GM12878 (cell line): ENCODE measurements at regions not wholly inside any gene's neighbourhood (a gene's known extent, or its start where the extent isn't known, plus 50 kb on each side); places are given as distances from the start of the nearest gene placed in this dataset.

Experiments used
- ATAC-seq: fragments of 200-7000 bp; cut with Tn5 transposase; 3 replicates; pipeline ENCODE4 v1.9.1; 2020; ENCODE audit warnings: mild to moderate bottlenecking, moderate library complexity
- BruUV-seq: library from RNA; stranded (reverse); fragments of 400-500 nt; replicated peaks from 2 replicates; lab custom pipeline; 2021; lab: Mats Ljungman, UMichigan
- CTCF ChIA-PET: fragments of 300-600 bp; sonication (Branson Sonifier 250); formaldehyde crosslinking; extraction: SDS; loops from one replicate; lab custom pipeline; 2021; ENCODE audit warnings: inconsistent platforms; lab: Yijun Ruan, JAX
- POLR2A ChIA-PET: fragments of 350-600 bp; formaldehyde crosslinking; extraction: SDS; loops from one replicate; lab custom pipeline; 2021; ENCODE audit warnings: inconsistent platforms; lab: Charles Lee
- RAD21 ChIA-PET: fragments of 300-600 bp; sonication (Branson Sonifier 250); formaldehyde crosslinking; loops from one replicate; lab custom pipeline; 2023; ENCODE audit warnings: antibody characterized with exemption; ENCODE audit not compliant: unreplicated experiment; lab: Charles Lee
- SMC1A ChIA-PET: fragments of 300-600 bp; sonication (Branson Sonifier 250); formaldehyde crosslinking; loops from one replicate; lab custom pipeline; 2023; ENCODE audit not compliant: unreplicated experiment, uncharacterized antibody; lab: Charles Lee
- DNase-seq: peaks from one replicate; pipeline ENCODE4 v3.0.0-alpha.2; 2011; ENCODE audit warnings: low read depth, low spot score
- FAIRE-seq: peaks from 3 replicates; lab custom pipeline; 2011; peaks lifted over from hg19 to GRCh38; lab: Jason Lieb, UNC
- H2AFZ ChIP-seq: 2 replicates; pipeline ENCODE4 v1.6.0; 2011; ENCODE audit warnings: low read depth, low read length, control low read depth; ENCODE audit not compliant: control insufficient read depth
- H3K27ac ChIP-seq: 2 replicates; pipeline ENCODE4 v1.5.1; 2011; ENCODE audit warnings: control low read depth; ENCODE audit not compliant: control insufficient read depth, insufficient read depth
- H3K27me3 ChIP-seq, 2 experiments: replicated peaks in 1 of 2; 2 replicates each; pipeline versions ENCODE4 v1.6.0 to v1.6.1; 2011; ENCODE audit warnings: low read length in 1 of 2; ENCODE audit not compliant: control insufficient read depth in 2 of 2, insufficient read depth in 2 of 2
- H3K36me3 ChIP-seq, 2 experiments: 2 replicates each; pipeline ENCODE4 v1.5.1; 2011; ENCODE audit warnings: low read length in 1 of 2; ENCODE audit not compliant: control insufficient read depth in 2 of 2, insufficient read depth in 2 of 2
- H3K4me1 ChIP-seq: 2 replicates; pipeline ENCODE4 v1.6.1; 2011; ENCODE audit warnings: mild to moderate bottlenecking, low read length, moderate library complexity, mixed read lengths; ENCODE audit not compliant: control insufficient read depth, insufficient read depth
- H3K4me2 ChIP-seq: 2 replicates; pipeline ENCODE4 v1.6.0; 2011; ENCODE audit warnings: control low read depth; ENCODE audit not compliant: control insufficient read depth, insufficient read depth
- H3K4me3 ChIP-seq: fragments of 200-600 bp; sonication (generic); 2 replicates; pipeline ENCODE4 v1.5.1; 2016
- H3K79me2 ChIP-seq: 2 replicates; pipeline ENCODE4 v1.6.0; 2011; ENCODE audit warnings: low read length; ENCODE audit not compliant: control insufficient read depth, insufficient read depth
- H3K9ac ChIP-seq: 2 replicates; pipeline ENCODE4 v1.8.0; 2011; ENCODE audit warnings: low read length, control low read depth, mixed read lengths; ENCODE audit not compliant: control insufficient read depth, insufficient read depth
- H3K9me3 ChIP-seq: replicated peaks from 3 replicates; pipeline ENCODE4 v1.5.1; 2011; ENCODE audit warnings: mild to moderate bottlenecking, low read length; ENCODE audit not compliant: control insufficient read depth, insufficient read depth
- H4K20me1 ChIP-seq: 2 replicates; pipeline ENCODE4 v1.6.0; 2011; ENCODE audit not compliant: control insufficient read depth, insufficient read depth
- ATF3 ChIP-seq: IDR thresholded peaks from 2 replicates; pipeline ENCODE4 v1.6.1; 2011; ENCODE audit warnings: low read depth, mild to moderate bottlenecking, low read length, moderate library complexity, borderline replicate concordance; ENCODE audit errors: extremely low read depth
- FOS ChIP-seq: IDR thresholded peaks from 3 replicates; pipeline ENCODE4 v1.6.1; 2011; ENCODE audit warnings: borderline replicate concordance; ENCODE audit not compliant: insufficient read length; ENCODE audit errors: extremely low read depth
- FOXK2 ChIP-seq: fragments of 450-650 bp; IDR thresholded peaks from 2 replicates; pipeline ENCODE4 v1.6.1; 2017; ENCODE audit warnings: mild to moderate bottlenecking, moderate library complexity
- PAX5 ChIP-seq: IDR thresholded peaks from 2 replicates; pipeline ENCODE4 v1.6.1; 2011; ENCODE audit warnings: low read depth, low read length, borderline replicate concordance
- RB1 ChIP-seq: fragments of 450-650 bp; formaldehyde crosslinking; IDR thresholded peaks from 2 replicates; pipeline ENCODE4 v1.6.1; 2017; ENCODE audit warnings: mild to moderate bottlenecking, borderline replicate concordance
- SIN3A ChIP-seq: IDR thresholded peaks from 2 replicates; pipeline ENCODE4 v1.6.1; 2012; ENCODE audit warnings: low read depth, low read length, improper control_type of control experiment
- SMAD5 ChIP-seq: IDR thresholded peaks from 2 replicates; pipeline ENCODE4 v1.6.1; 2016; ENCODE audit warnings: antibody characterized with exemption, low read depth
- SPI1 ChIP-seq: IDR thresholded peaks from 2 replicates; pipeline ENCODE4 v1.6.1; 2011; ENCODE audit warnings: low read depth, mild to moderate bottlenecking, low read length, moderate library complexity, borderline replicate concordance; ENCODE audit not compliant: insufficient read depth
- TBL1XR1 ChIP-seq: IDR thresholded peaks from 2 replicates; pipeline ENCODE4 v1.6.1; 2012; ENCODE audit warnings: low read depth, low read length, improper control_type of control experiment
- WGBS: methylation state at CpG from one replicate; pipeline ENCODE4 v1.1.6; 2016; ENCODE audit warnings: low lambda C conversion rate; ENCODE audit not compliant: insufficient replicate concordance, insufficient coverage; ENCODE audit errors: missing lambda C conversion rate; 5-methylcytosine and 5-hydroxymethylcytosine counted together
- in situ Hi-C: fragments of 300-500 bp; cut with MboI; formaldehyde crosslinking; loops from 9 replicates; pipeline ENCODE4 v1.14.3; 2018; ENCODE audit warnings: mixed read lengths
- intact Hi-C: fragments of 100-400 bp; cut with micrococcal nuclease; formaldehyde crosslinking; loops from one replicate; pipeline ENCODE4 v1.14.2; 2022; ENCODE audit not compliant: unreplicated experiment

- TF ChIP-seq SMAD5: no peak
- TF ChIP-seq PAX5: no peak
- no peak for TF ChIP-seq SIN3A
- no peak for TF ChIP-seq SPI1
- TF ChIP-seq, all 136 proteins: peak for 0
These were observed 115.9 kb upstream of the CACUL1 start (continued) for GRCh38 chr10:118870467-118871243.

- RAD21 ChIA-PET: no interaction called here
- ATAC-seq: no peak
- Histone ChIP-seq H3K36me3 (no peaks in the 10 kb centered on the region), H4K20me1 (no peaks in the 10 kb centered on the region), H2AFZ (no peak overlapping the region), H3K4me2 (no peak overlapping the region), H3K27me3 (peaks cover 0 to 3% of the 10 kb centered on the region in 2 experiments; a peak in 1 of 4 replicates), H3K9ac (no peak overlapping the region), H3K79me2 (no peaks in the 10 kb centered on the region), H3K27ac (no peak overlapping the region), H3K9me3 (no peaks in the 10 kb centered on the region), H3K4me1 (no peaks in the 10 kb centered on the region), H3K4me3 (no peak overlapping the region)
- no TSS peak for BruUV-seq
- DNase-seq: no peak
- 0% methylated on average over 2 of the region's 2 CpGs for WGBS
- TF ChIP-seq TBL1XR1 (no peak), ATF3 (no peak), RB1 (no peak), FOS (no peak), FOXK2 (no peak)
- POLR2A ChIA-PET: no interaction called here
- FAIRE-seq: no peak
- in situ Hi-C loops (no loop called here), intact Hi-C loops (no loop called here)
- SMC1A ChIA-PET: no interaction called here
- CTCF ChIA-PET: interaction anchor here (0.6 kb wide), 1 partner anchor 155 kb away, joined by 3 read pairs; no protein-coding TSS in a partner anchor
These were observed 116.6 kb upstream of the CACUL1 start for GRCh38 chr10:118871244-118871865.
